SK-N-SH (cell line): ENCODE measurements at regions not wholly inside any gene's neighbourhood (a gene's known extent, or its start where the extent isn't known, plus 50 kb on each side); places are given as distances from the start of the nearest gene placed in this dataset.

Experiments
- CTCF ChIP-seq: fragments of 200-600 bp; sonication (generic); IDR thresholded peaks from 2 replicates; pipeline ENCODE4 v1.6.1; 2017; ENCODE audit warnings: antibody characterized with exemption, mild to moderate bottlenecking, moderate library complexity
- JUND ChIP-seq: IDR thresholded peaks from 2 replicates; pipeline ENCODE4 v1.4.0; 2012
- MAX ChIP-seq: IDR thresholded peaks from 2 replicates; pipeline ENCODE4 v1.4.0; 2012; ENCODE audit warnings: low read depth
- POLR2AphosphoS5 ChIP-seq: IDR thresholded peaks from 2 replicates; pipeline ENCODE4 v1.6.1; 2012; ENCODE audit warnings: low read depth, low read length
- RAD21 ChIP-seq: IDR thresholded peaks from 2 replicates; pipeline ENCODE4 v1.6.1; 2012; ENCODE audit warnings: mild to moderate bottlenecking, low read length
- YY1 ChIP-seq: IDR thresholded peaks from 2 replicates; pipeline ENCODE4 v1.4.0; 2012; ENCODE audit warnings: low read depth, mild to moderate bottlenecking

- TF ChIP-seq CTCF (no peak), YY1 (no peak), JUND (no peak), RAD21 (no peak), MAX (no peak), POLR2AphosphoS5 (no peak)
Measured at GRCh38 chr1:177732178-177732577, 237.7 kb downstream of the SEC16B start.
